GM18867 (cell line): ENCODE measurements at regions not wholly inside any gene's neighbourhood (a gene's known extent, or its start where the extent isn't known, plus 50 kb on each side); places are given as distances from the start of the nearest gene placed in this dataset.

Source experiments
- ATAC-seq: cut with Tn5 transposase; IDR thresholded peaks from one replicate; pipeline ENCODE4 v1.9.1; 2021; ENCODE audit warnings: mild to moderate bottlenecking, moderate library complexity; ENCODE audit not compliant: unreplicated experiment

- ATAC-seq: no peak
Measured at GRCh38 chrX:129188231-129188630, 335.1 kb downstream of the SMARCA1 start.

DNA sequence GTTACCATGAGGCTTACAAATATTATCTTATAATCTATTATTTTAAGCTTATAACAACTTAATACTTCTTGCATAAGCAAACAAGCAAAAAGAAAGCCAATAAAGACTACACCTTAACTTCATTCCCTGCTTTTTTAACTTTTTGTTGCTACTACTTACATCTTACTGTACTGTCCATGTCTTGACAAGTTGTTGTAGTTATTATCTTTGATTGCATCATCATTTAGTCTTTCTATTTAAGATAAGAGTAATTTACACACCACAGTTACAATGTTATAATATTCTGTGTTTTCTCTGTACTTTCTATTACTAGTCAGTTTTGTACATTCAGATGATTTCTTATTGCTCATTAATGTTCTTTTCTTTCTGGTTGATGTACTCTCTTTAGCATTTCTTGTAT lies 346.6 kb downstream of the SMARCA1 start:
- ATAC-seq: no peak

DNA sequence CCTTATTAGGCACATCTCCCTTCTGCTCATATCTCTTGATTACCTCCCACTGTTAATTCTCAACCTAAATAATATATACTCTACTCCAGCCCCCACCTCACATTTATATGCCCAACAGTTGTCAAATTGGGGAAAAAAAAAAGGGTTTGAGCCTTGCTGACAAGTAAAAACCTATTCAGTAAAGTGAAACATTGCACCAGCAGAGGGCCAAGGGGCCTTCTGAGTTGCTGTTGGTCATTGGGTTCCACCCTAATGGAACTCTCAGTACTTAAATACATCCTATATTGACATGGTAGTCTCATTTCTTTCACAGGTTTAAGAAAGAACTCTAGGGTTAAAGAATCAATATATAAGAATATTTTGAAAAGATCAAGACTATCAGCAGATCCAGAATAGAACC lies 362.2 kb downstream of the SMARCA1 start:
- no peak for ATAC-seq

GRCh38 chrX:129158505-129158904 lies 364.8 kb downstream of the SMARCA1 start:
- ATAC-seq: no peak

DNA sequence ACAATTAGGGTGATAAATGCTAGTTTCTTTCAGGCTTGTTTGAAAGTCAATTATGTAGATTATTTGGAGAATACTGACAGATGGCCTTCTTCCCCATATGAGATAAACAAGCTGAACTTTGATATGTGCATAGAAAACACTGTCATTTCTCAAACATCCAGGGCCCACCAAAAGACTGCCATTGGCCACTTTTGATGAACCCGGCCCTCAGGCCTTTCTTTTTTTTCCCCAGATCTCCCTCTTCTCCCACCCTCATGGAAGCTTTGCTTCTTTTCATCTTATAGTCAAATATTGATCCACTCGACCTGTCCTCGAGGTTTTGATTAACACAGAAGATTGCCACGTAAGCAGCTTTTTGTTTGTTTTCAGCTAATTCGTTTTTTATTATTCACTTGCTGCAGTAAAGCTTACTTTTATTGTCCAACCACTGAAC lies 377.4 kb downstream of the SMARCA1 start:
- no peak for ATAC-seq

DNA sequence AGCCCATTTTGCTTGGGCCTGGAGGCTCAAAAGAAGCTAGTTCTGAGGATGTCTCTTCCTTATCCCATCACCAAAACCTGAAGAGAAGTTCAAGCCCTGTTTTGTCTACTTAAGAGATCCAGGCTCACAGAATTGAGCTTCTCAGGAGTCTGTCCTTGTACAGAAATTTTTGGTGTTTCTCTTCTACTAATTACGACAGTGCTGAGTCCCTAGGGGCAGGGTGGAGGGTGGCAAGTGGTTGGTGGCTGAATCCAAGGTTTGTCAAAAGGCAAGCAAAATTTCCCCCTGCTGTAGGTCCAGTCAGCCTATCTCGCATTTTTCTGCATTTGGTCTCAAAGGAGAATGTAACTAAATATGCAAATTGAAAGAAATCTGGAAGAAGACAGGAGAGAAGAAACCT lies 377.9 kb downstream of the SMARCA1 start:
- ATAC-seq: no peak

DNA sequence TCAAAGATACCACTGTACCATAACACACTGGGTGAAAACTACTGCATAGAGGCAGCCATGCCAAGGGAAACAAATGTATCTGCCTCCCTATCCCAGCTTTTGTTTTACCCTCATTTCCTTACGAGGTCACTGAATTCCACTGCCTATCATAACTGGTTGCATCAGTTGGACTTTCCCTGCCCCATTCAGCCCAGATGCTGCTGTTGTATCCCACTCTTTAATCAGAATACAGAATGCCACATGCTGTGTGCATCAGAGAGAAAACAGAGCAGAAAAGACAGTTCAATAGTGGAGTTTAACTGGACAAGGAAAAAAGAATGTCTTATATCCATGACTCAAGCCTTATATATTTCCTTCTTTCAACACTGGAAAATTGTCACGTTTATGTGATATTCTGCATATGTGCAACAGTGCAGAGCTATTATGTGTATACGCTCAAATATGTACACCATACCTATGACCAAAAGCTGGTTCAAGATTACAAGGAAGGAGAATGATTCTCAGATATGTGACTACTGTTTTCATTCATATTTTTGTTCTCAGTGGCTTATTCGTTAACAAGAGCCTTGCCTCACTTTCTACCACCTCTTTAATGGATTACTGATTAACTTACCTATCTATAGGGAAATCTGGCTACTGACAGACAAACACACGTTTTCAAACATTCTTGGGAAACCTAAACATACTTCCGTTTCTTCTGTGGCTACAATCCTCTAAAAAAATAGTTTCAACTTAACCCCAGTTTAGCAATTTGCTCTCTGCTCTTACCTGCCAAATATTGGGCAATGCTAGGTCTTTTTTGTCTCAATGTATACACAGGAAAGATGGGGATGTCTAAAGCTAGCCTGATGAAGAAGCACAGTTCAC lies 378.9 kb downstream of the SMARCA1 start:
- no peak for ATAC-seq

- no peak for ATAC-seq
Measured at GRCh38 chrX:129139837-129140598, 383.3 kb downstream of the SMARCA1 start.

DNA sequence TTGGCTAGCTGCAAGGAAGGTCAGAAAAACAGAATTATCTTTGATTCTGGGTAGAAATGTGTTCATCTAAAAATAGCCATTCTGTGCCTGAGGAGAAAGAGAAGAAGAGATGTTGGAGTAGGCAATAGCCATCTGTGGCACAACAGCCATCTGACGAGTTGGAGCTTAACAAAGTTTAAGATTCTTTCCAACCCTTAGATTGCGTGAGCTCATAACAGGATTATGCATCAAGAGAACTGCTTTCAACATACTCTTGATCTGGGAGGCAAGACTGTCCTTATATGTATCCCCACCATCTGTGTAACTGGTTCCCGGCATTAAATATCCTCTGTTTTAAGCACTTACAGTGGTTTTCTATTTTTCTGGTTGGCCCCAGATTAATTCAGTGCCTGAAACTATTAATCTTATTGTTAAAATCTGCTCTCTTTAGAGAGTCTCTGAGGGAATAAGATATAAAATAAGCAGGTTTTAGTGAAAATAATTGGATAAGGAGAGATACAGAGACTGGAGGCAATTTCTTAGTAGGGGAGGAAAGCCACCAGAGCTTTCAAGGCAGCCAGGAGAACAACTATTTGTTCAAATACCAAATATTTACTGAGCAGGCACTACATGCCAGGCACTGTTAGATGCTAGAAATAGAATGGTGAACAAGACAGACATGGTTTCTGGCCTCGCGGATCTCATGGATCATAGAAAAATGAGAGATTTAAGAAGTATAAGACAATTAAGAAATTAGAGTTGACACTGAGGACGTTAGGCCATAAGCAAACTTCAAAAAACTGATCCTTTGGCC lies 398.0 kb downstream of the SMARCA1 start:
- no peak for ATAC-seq

DNA sequence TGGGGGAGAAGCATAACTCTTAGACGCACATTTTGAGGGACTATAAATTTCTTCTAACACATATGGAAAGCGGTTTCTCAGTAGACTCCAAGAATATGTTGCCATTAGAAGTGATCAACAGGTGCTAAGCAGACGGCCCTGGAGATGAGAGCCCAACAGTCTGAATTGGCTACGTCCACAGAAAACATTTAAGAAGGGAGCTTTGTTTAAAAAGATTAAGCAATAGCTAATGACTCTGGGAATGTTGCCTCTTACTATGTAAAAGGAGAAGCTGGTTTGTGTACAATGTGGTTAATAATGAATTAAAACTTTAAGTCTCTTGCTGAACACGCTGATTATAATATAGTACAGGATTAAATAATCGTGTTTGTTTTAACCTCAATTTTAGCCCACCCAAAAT lies 399.5 kb downstream of the SMARCA1 start:
- ATAC-seq: no peak

GRCh38 chrX:129116676-129117470 lies 406.4 kb downstream of the SMARCA1 start:
- ATAC-seq: no peak

DNA sequence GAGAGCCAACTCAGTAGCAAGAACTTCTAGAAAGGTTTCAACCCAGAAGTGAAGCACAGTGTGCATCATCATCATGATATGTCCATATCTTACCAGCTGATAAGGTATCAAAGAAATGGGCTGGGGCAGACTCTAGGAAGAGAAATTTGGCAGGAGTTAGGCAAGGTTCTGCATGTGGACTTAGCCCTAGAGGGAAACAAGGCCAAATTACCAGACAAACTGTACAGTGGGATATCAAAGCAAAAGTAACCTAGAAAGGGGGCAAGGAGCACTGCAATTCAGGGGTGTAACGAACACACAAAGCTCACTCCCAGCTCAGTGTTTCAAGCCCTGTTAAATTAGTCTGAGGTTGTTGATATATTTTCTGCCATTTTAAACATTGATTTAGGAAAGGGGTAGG lies 407.4 kb downstream of the SMARCA1 start:
- ATAC-seq: no peak

- peak; percentile 90 for ATAC-seq
Measured at GRCh38 chrX:129115104-129115503, 408.2 kb downstream of the SMARCA1 start.

DNA sequence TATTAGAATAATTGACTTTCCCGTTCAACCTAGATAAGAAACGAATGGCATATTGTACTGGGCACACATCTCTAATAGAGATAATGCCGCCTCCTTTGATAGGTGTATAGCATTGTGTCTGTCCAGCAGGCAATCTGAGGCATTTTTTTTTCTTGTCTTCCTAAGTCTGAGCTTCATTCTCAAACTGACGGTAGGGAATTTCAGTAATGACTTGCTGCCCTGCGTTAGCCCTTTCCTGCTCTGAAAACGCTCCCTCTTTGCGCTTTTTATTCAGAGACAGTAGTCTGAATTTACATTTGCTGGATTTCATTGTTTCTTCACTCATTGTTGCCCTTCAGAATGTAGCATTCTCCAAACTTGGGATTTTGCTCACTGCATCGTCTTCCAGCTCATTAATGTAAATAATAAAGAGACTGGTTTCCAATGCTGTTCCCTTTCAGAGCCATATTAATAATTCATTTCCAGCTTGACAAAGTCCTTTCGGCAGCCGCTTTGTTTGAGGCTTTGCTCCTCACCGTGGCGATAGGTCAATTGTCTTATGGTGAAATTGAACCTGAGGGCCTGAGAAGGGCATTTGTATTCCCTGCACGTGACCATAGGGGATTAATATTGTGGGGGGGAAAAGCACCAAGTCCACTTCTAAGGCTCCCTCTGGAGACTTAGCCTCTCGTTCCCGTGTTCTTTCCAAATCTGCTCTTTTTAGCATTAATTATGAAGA lies 412.1 kb downstream of the SMARCA1 start:
- ATAC-seq: no peak

DNA sequence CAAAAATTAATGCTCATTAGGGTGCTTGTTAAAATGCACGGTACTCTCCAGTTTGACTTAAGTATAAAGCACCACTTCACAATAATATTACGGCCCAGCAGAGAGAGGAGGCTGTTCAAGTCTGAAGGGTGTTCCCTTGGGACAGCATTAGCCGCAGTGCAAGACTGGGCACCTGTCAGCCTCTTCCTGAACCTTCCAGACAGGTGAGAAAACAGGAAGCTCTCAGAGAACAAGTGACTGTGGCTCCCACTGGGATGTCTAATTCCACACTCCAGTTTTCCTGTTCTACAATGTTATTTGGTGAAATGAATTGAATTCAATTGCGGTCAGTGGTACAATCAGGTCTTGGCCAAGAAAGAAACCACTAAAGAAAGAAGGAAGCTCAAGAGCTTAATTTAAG lies 414.4 kb downstream of the SMARCA1 start:
- no peak for ATAC-seq

- ATAC-seq: no peak
Measured at GRCh38 chrX:129099207-129099606, 424.1 kb downstream of the SMARCA1 start.

GRCh38 chrX:129097668-129098067 lies 425.6 kb downstream of the SMARCA1 start:
- no peak for ATAC-seq

- no peak for ATAC-seq
Measured at GRCh38 chrX:129093706-129094105, 429.6 kb downstream of the SMARCA1 start.

GRCh38 chrX:129092757-129093156 lies 430.5 kb downstream of the SMARCA1 start:
- no peak for ATAC-seq

DNA sequence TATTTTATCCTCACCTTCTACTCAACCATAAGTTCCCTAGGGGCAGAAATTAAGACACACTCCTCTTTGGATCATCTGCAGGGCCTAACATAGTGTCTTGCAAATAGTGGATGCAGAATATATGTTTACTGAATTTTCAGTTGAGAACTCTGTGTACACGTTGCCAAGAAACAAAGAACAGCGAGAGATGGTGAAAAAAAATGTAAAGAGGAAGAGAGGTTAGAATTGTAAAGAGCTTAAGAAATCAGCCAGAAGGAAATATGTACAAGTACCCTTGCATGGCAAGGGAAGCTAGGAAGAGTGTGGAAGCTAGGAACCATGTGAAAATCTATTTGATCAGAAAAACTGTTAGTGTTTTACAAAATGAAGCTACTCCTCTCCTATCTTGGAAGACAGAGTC lies 431.0 kb downstream of the SMARCA1 start:
- no peak for ATAC-seq
